Neural crest cell (in vitro differentiated cells): ENCODE measurements at regions not wholly inside any gene's neighbourhood (a gene's known extent, or its start where the extent isn't known, plus 50 kb on each side); places are given as distances from the start of the nearest gene placed in this dataset.

Experiments
- DNase-seq: peaks from one replicate; pipeline ENCODE4 v3.0.0; 2021; ENCODE audit warnings: low read depth, mixed read lengths, low spot score
- H3K27ac Mint-ChIP-seq: one replicate; pipeline ENCODE4 v1.8.0; 2021; ENCODE audit warnings: mild to moderate bottlenecking, mixed read lengths; ENCODE audit not compliant: unreplicated experiment
- H3K27me3 Mint-ChIP-seq: 2 replicates; pipeline ENCODE4 v1.8.0; 2021; ENCODE audit warnings: low read depth, mild to moderate bottlenecking, mixed read lengths
- H3K36me3 Mint-ChIP-seq: 2 replicates; pipeline ENCODE4 v1.8.0; 2021; ENCODE audit warnings: low read depth, mild to moderate bottlenecking, mixed read lengths
- H3K4me1 Mint-ChIP-seq: 2 replicates; pipeline ENCODE4 v1.8.0; 2021; ENCODE audit warnings: mixed read lengths
- H3K4me3 Mint-ChIP-seq: one replicate; pipeline ENCODE4 v1.8.0; 2021; ENCODE audit warnings: mild to moderate bottlenecking, mixed read lengths
- H3K9me3 Mint-ChIP-seq: 2 replicates; pipeline ENCODE4 v1.8.0; 2021; ENCODE audit warnings: mixed read lengths
- CTCF ChIP-seq: fragments of 200-600 bp; sonication (generic); conservative IDR thresholded peaks from 2 replicates; pipeline ENCODE4 v1.5.0; 2021; ENCODE audit warnings: antibody characterized with exemption, mild to moderate bottlenecking

- peaks cover 13% of the 10 kb centered on the region for H3K9me3 Mint-ChIP-seq
- no peaks in the 10 kb centered on the region for H3K36me3 Mint-ChIP-seq
- peaks cover 3% of the 10 kb centered on the region for H3K27me3 Mint-ChIP-seq
- no peak for TF ChIP-seq CTCF
- no peak overlapping the region for H3K4me3 Mint-ChIP-seq
- H3K4me1 Mint-ChIP-seq = no peaks in the 10 kb centered on the region
- no peak overlapping the region for H3K27ac Mint-ChIP-seq
- no peak for DNase-seq
These were observed 376.0 kb upstream of the SMARCA2 start for GRCh38 chr9:1639166-1639565.

GRCh38 chr9:1647776-1648175 is 367.4 kb upstream of the SMARCA2 start:
- Mint-ChIP-seq H3K27me3 (peaks cover 12% of the 10 kb centered on the region), H3K4me3 (no peak overlapping the region), H3K36me3 (no peaks in the 10 kb centered on the region), H3K27ac (no peak overlapping the region), H3K9me3 (peaks cover 10% of the 10 kb centered on the region), H3K4me1 (no peaks in the 10 kb centered on the region)
- DNase-seq = no peak
- no peak for TF ChIP-seq CTCF

GRCh38 chr9:1653282-1653681 is 361.9 kb upstream of the SMARCA2 start:
- Mint-ChIP-seq H3K27ac (no peak overlapping the region), H3K9me3 (peaks cover 3% of the 10 kb centered on the region), H3K4me1 (no peaks in the 10 kb centered on the region), H3K27me3 (peaks cover 16% of the 10 kb centered on the region), H3K4me3 (no peak overlapping the region), H3K36me3 (no peaks in the 10 kb centered on the region)
- no peak for DNase-seq
- no peak for TF ChIP-seq CTCF

GRCh38 chr9:1658661-1659362 is 356.3 kb upstream of the SMARCA2 start:
- no peak overlapping the region for H3K27ac Mint-ChIP-seq
- peaks cover 1% of the 10 kb centered on the region for H3K27me3 Mint-ChIP-seq
- no peaks in the 10 kb centered on the region for H3K4me1 Mint-ChIP-seq
- H3K4me3 Mint-ChIP-seq = no peak overlapping the region
- peaks cover 5% of the 10 kb centered on the region for H3K9me3 Mint-ChIP-seq
- no peaks in the 10 kb centered on the region for H3K36me3 Mint-ChIP-seq
- no peak for TF ChIP-seq CTCF
- DNase-seq = no peak

GRCh38 chr9:1659363-1659690 is 355.8 kb upstream of the SMARCA2 start:
- no peaks in the 10 kb centered on the region for H3K27me3 Mint-ChIP-seq
- H3K4me3 Mint-ChIP-seq = no peak overlapping the region
- H3K36me3 Mint-ChIP-seq = no peaks in the 10 kb centered on the region
- H3K9me3 Mint-ChIP-seq = peaks cover 9% of the 10 kb centered on the region
- no peaks in the 10 kb centered on the region for H3K4me1 Mint-ChIP-seq
- no peak for DNase-seq
- H3K27ac Mint-ChIP-seq = no peak overlapping the region
- TF ChIP-seq CTCF = no peak

- Mint-ChIP-seq H3K36me3 (peaks cover 5% of the 10 kb centered on the region), H3K4me1 (no peaks in the 10 kb centered on the region), H3K27me3 (no peaks in the 10 kb centered on the region), H3K9me3 (peaks cover 19% of the 10 kb centered on the region), H3K4me3 (no peak overlapping the region), H3K27ac (no peak overlapping the region)
- DNase-seq = no peak
- no peak for TF ChIP-seq CTCF
These were observed 346.7 kb upstream of the SMARCA2 start for GRCh38 chr9:1668441-1668840.
